H54 (cell line): ENCODE measurements at regions not wholly inside any gene's neighbourhood (a gene's known extent, or its start where the extent isn't known, plus 50 kb on each side); places are given as distances from the start of the nearest gene placed in this dataset.

ENCODE experiments used
- DNase-seq: peaks from one replicate; pipeline ENCODE4 v3.0.0; 2011; ENCODE audit warnings: low spot score, mixed read lengths; ENCODE audit not compliant: insufficient read length
- FAIRE-seq: peaks from 3 replicates; lab custom pipeline; 2011; peaks lifted over from hg19 to GRCh38; lab: Jason Lieb, UNC
- POLR2A ChIP-seq: IDR thresholded peaks from 2 replicates; pipeline ENCODE4 v1.6.1; 2011; ENCODE audit warnings: low read depth, mild to moderate bottlenecking, low read length

DNA sequence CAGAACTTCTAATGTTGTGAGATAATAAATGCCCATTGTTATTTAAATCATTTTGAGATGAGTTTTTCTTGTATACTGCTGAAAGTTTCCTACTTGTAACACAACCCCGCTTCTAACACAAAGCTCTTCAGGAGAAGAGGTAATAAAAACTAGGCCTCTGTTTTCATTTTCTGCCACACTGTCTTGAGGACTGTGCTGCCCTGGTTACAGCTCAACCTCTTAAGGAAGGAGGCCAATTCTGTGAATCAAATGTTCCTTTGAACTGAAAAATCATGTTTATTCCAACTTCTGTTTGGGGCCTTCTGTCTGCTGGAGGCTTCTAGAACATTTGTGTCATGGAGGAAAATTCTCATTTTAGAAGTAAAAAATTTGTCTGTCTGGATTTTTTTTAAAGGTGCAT, 100.3 kb downstream of the LRIG3 start:
- TF ChIP-seq POLR2A: no peak
- no peak for FAIRE-seq
- no peak for DNase-seq
